Peyer's patch (tissue), 4 donors: ENCODE measurements at regions not wholly inside any gene's neighbourhood (a gene's known extent, or its start where the extent isn't known, plus 50 kb on each side); places are given as distances from the start of the nearest gene placed in this dataset.

ENCODE experiments used
- DNase-seq, 3 donors: peaks; one replicate each; pipeline ENCODE4 v3.0.0-alpha.2; 2017 to 2019
- H3K27ac ChIP-seq, 4 donors: fragments of 200-600 bp; sonication (generic); one replicate each; pipeline ENCODE4 v1.5.1; 2016 to 2019
- H3K27me3 ChIP-seq, 2 donors: fragments of 200-600 bp; sonication (generic); one replicate each; pipeline ENCODE4 v1.5.1; 2019
- H3K36me3 ChIP-seq, 3 donors: fragments of 200-600 bp; sonication (generic); one replicate each; pipeline ENCODE4 v1.5.1; 2016 to 2019
- H3K4me1 ChIP-seq, 4 donors: fragments of 200-600 bp; sonication (generic); one replicate each; pipeline ENCODE4 v1.5.1; 2016 to 2019
- H3K4me3 ChIP-seq, 4 donors: fragments of 200-600 bp; sonication (generic); 1 replicate in 3 of 4; 2 replicates in 1 of 4; pipeline ENCODE4 v1.5.1; 2016 to 2019; ENCODE audit warnings: mild to moderate bottlenecking in 1 of 4
- H3K9me3 ChIP-seq, 4 donors: fragments of 200-600 bp; sonication (generic); one replicate each; pipeline ENCODE4 v1.5.1; 2016 to 2019; ENCODE audit warnings: mild to moderate bottlenecking in 1 of 4
- POLR2A ChIP-seq, 2 donors: fragments of 450-650 bp; IDR thresholded peaks; one replicate each; pipeline ENCODE4 v1.5.1; 2017; ENCODE audit warnings: antibody characterized with exemption in 2 of 2, mild to moderate bottlenecking in 2 of 2, moderate library complexity in 2 of 2
- TF ChIP-seq, protein P1 (sequence below), 6 experiments: fragments of 450-650 bp in 4 of 6; fragments of 200-600 bp in 2 of 6; sonication (generic) in 1 of 6; IDR thresholded peaks; one replicate each; pipeline ENCODE4 v1.5.1; 2017 to 2019; ENCODE audit warnings: antibody characterized with exemption in 6 of 6, mild to moderate bottlenecking in 3 of 6, moderate library complexity in 1 of 6

GRCh38 chr6:40037271-40037670 lies 103.0 kb upstream of the MOCS1 start:
- Histone ChIP-seq H3K9me3 (no peaks in the 10 kb centered on the region), H3K4me3 (no peak overlapping the region), H3K36me3 (no peaks in the 10 kb centered on the region), H3K27me3 (no peaks in the 10 kb centered on the region), H3K27ac (no peak overlapping the region), H3K4me1 (no peaks in the 10 kb centered on the region)
- no peak for TF ChIP-seq POLR2A (IDR thresholded peaks at IDR 0.05)
- TF ChIP-seq, protein P1, sequence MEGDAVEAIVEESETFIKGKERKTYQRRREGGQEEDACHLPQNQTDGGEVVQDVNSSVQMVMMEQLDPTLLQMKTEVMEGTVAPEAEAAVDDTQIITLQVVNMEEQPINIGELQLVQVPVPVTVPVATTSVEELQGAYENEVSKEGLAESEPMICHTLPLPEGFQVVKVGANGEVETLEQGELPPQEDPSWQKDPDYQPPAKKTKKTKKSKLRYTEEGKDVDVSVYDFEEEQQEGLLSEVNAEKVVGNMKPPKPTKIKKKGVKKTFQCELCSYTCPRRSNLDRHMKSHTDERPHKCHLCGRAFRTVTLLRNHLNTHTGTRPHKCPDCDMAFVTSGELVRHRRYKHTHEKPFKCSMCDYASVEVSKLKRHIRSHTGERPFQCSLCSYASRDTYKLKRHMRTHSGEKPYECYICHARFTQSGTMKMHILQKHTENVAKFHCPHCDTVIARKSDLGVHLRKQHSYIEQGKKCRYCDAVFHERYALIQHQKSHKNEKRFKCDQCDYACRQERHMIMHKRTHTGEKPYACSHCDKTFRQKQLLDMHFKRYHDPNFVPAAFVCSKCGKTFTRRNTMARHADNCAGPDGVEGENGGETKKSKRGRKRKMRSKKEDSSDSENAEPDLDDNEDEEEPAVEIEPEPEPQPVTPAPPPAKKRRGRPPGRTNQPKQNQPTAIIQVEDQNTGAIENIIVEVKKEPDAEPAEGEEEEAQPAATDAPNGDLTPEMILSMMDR (IDR thresholded peaks at IDR 0.05), result no peak
- no peak for DNase-seq

- no peak for DNase-seq
- H3K9me3 ChIP-seq, result no peaks in the 10 kb centered on the region
- H3K36me3 ChIP-seq, result no peaks in the 10 kb centered on the region
- no peak for TF ChIP-seq POLR2A (IDR thresholded peaks at IDR 0.05)
- no peaks in the 10 kb centered on the region for H3K27me3 ChIP-seq
- no peak overlapping the region for H3K4me3 ChIP-seq
- no peaks in the 10 kb centered on the region for H3K4me1 ChIP-seq
- no peak overlapping the region for H3K27ac ChIP-seq
These were observed 101.9 kb upstream of the MOCS1 start for GRCh38 chr6:40036186-40036585.

DNA sequence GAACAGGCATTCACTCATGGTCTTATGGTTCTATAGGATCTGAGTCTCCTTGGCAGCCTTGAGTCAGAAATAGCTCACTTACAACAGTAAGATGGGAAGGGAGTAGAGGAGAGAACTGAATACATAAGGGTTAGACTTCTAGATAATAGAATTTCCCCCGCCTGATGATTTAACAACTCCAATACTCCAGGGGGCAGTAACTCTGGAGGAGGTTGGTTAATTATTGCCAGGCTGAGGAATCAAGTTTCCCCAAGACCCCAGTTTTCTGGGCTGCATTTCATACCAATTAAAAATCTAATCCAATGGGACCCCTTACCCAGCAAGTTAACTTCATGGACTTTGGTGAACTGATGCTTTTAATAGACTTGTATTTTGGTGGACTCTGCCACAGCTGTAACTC lies 94.2 kb upstream of the MOCS1 start:
- H3K36me3 ChIP-seq, result no peaks in the 10 kb centered on the region
- no peak overlapping the region for H3K4me3 ChIP-seq
- no peak for DNase-seq
- H3K4me1 ChIP-seq, result no peaks in the 10 kb centered on the region
- no peaks in the 10 kb centered on the region for H3K27me3 ChIP-seq
- no peaks in the 10 kb centered on the region for H3K9me3 ChIP-seq
- TF ChIP-seq, protein P1 (IDR thresholded peaks at IDR 0.05), result no peak
- no peak for TF ChIP-seq POLR2A (IDR thresholded peaks at IDR 0.05)
- H3K27ac ChIP-seq, result no peak overlapping the region

DNA sequence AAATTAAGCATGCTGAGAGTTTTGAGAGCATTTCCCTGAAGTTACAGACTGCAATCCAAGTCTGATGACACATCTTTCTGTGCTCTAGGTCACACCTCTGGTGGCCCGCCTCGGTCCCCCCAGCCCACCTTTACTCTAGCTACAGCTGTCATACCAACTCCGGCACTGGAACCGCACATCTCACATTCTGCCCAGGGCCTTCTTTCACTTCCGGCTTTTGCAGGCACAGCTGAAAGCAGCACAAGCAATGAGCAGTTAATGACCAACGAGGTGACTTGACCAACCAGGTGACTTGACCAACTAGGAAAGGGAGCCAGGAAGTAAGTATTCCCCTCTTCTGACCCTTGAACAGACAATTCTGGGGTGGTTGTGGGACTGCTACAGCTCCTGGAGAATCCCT lies 88.6 kb upstream of the MOCS1 start:
- no peak overlapping the region for H3K4me3 ChIP-seq
- no peaks in the 10 kb centered on the region for H3K9me3 ChIP-seq
- H3K27me3 ChIP-seq, result no peaks in the 10 kb centered on the region
- DNase-seq, result no peak
- no peaks in the 10 kb centered on the region for H3K36me3 ChIP-seq
- no peak overlapping the region for H3K27ac ChIP-seq
- TF ChIP-seq POLR2A (IDR thresholded peaks at IDR 0.05), result no peak
- TF ChIP-seq, protein P1 (IDR thresholded peaks at IDR 0.05), result no peak
- H3K4me1 ChIP-seq, result no peaks in the 10 kb centered on the region

GRCh38 chr6:40020166-40020565 lies 85.9 kb upstream of the MOCS1 start:
- Histone ChIP-seq H3K36me3 (no peaks in the 10 kb centered on the region), H3K27ac (no peak overlapping the region), H3K9me3 (no peaks in the 10 kb centered on the region), H3K4me3 (no peak overlapping the region), H3K4me1 (no peaks in the 10 kb centered on the region), H3K27me3 (no peaks in the 10 kb centered on the region)
- DNase-seq, result no peak
- TF ChIP-seq, protein P1 (IDR thresholded peaks at IDR 0.05), result no peak
- no peak for TF ChIP-seq POLR2A (IDR thresholded peaks at IDR 0.05)

DNA sequence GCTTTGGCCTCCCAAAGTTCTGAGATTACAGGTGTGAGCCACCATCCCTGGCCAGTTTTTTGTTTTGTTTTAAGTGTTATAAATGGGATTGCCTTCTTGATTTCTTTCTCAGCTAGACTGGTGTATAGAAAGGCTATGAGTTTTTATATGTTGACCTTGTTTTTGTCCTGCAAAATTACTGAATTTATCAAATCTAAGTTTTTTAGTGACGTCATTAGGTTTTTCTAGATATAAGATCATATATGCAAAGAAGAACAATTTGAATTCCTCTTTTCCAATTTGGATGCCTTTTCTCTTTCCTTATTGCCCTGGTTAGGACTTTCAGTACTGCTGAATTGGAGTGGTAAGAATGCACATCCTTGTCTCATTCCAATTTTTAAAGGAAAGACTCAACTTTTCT lies 81.3 kb upstream of the MOCS1 start:
- Histone ChIP-seq H3K27ac (no peak overlapping the region), H3K9me3 (no peaks in the 10 kb centered on the region)

More for the DNA sequence above, 81.3 kb upstream of the MOCS1 start:
- no peaks in the 10 kb centered on the region for H3K27me3 ChIP-seq
- H3K36me3 ChIP-seq, result no peaks in the 10 kb centered on the region
- no peak for TF ChIP-seq POLR2A (IDR thresholded peaks at IDR 0.05)
- TF ChIP-seq, protein P1 (IDR thresholded peaks at IDR 0.05), result no peak
- H3K4me1 ChIP-seq, result no peaks in the 10 kb centered on the region
- no peak overlapping the region for H3K4me3 ChIP-seq
- DNase-seq, result no peak
